ENCODE measurements at regions not wholly inside any gene's neighbourhood (a gene's known extent, or its start where the extent isn't known, plus 50 kb on each side); places are given as distances from the start of the nearest gene placed in this dataset.

GRCh38 chr10:4427532-4427931 lies 398.5 kb upstream of the AKR1E2 start:
- no peak for TF ChIP-seq GATA2 (IDR thresholded peaks at IDR 0.05; ENCODE audit: low read depth, low read length)
- no peak for TF ChIP-seq GATA3 (IDR thresholded peaks at IDR 0.05; ENCODE audit: low read depth, low read length)

Data from SH-SY5Y (cell line).